ENCODE measurements at regions not wholly inside any gene's neighbourhood (a gene's known extent, or its start where the extent isn't known, plus 50 kb on each side); places are given as distances from the start of the nearest gene placed in this dataset.
"Not testable (repeated sequence)": the region's sequence is repeated elsewhere in the genome, so short reads cannot be mapped to it uniquely, and the experiment has no call there.

DNA sequence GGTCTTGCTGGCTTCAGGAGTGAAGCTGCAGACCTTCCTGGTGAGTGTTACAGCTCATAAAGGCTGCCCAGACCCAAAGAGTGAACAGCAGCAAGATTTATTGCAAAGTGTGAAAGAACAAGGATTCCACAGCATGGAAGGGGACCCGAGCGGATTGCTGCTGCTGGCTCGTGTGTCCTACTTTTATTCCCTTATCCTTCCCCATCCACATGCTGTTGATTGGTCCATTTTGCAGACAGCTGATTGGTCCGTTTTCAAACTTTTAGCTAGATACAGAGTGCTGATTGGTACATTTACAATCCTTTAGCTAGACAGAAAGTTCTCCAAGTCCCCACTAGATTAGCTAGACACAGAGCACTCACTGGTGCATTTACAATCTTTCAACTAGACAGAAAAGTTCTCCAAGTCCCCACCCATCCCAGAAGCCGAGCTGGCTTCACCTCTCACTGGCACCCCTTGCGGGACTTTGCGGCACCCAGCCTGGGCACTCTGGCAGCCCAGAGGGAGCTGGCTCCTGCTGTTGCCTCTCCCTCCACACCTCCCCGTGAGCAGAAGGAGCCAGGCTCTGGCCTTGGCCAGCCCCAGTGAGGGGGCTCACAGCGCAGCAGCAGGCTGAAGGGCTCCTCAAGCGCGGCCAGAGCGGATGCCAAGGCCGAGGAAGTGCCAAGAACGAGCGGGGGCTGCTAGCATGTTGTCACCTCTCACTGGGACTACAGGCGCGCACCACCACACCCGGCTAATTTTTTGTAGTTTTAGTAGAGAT lies 369.6 kb upstream of the POT1 start:
- DNase-seq (ENCODE audit: insufficient read length, low spot score) (no peak), FAIRE-seq (no peak)

DNA sequence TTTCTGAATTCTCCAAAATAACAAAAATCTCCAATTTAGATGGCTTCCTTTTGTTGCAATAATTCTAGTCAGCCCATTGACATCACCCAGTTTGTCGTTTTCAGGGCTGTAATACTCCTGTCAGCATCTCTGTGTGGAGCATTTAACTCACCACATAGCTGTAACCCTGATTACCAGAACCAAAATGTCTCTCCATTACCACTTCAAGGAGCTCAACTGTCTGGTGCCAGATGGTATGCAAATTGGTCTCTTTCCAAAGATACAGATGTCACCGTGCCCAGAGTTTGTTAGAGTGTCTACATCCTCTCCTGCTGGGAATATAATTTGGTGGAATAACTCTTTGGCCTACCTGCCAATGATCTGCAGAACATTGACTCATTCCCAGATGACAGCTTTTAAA lies 350.3 kb upstream of the POT1 start:
- FAIRE-seq (no peak), DNase-seq (ENCODE audit: insufficient read length, low spot score) (no peak)

- DNase-seq (ENCODE audit: insufficient read length, low spot score) (no peak), FAIRE-seq (no peak)
These were observed 348.7 kb upstream of the POT1 start for GRCh38 chr7:125278318-125278717.

DNA sequence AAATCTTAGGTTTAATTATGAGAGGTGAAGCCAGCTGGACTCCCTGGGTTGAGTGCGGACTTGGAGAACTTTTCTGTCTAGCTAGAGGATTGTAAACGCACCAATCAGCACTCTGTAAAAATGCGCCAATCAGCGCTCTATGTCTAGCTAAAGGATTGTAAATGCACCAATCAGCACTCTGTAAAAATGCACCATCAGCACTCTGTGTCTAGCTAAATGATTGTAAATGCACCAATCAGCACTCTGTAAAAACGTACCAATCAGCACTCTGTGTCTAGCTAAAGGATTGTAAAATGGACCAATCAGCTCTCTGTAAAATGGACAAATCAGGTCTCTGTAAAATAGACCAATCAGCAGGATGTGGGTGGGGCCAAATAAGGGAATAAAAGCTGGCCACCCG lies 345.1 kb upstream of the POT1 start:
- not testable (repeated sequence) for DNase-seq (ENCODE audit: insufficient read length, low spot score); FAIRE-seq

DNA sequence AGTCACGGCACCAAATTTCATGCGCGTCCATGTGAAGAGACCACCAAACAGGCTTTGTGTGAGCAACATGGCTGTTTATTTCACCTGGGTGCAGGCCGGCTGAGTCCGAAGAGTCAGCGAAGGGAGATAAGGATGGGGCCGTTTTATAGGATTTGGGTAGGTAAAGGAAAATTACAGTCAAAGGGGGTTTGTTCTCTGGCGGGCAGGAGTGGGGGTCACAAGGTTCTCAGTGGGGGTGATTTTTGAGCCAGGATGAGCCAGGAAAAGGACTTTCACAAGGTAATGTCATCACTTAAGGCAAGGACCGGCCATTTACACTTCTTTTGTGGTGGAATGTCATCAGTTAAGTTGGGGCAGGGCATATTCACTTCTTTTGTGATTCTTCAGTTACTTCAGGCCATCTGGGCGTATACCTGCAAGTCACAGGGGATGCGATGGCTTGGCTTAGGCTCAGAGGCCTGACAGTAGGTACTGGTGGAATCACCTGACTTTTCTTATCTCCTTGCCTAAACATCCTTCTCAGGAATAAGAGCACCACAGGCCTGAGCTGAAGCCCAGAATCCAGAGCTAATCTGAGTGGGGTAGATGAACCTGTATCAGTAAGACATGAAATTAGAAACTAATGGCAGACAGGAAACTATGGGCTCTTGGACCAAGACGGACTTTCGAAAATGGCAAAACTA lies 334.7 kb upstream of the POT1 start:
- not testable (repeated sequence) for DNase-seq (ENCODE audit: insufficient read length, low spot score)

GRCh38 chr7:125258876-125259417 lies 329.3 kb upstream of the POT1 start:
- not testable (repeated sequence) for DNase-seq (ENCODE audit: insufficient read length, low spot score); FAIRE-seq

More for the DNA sequence above, 334.7 kb upstream of the POT1 start:
- not testable (repeated sequence) for FAIRE-seq

DNA sequence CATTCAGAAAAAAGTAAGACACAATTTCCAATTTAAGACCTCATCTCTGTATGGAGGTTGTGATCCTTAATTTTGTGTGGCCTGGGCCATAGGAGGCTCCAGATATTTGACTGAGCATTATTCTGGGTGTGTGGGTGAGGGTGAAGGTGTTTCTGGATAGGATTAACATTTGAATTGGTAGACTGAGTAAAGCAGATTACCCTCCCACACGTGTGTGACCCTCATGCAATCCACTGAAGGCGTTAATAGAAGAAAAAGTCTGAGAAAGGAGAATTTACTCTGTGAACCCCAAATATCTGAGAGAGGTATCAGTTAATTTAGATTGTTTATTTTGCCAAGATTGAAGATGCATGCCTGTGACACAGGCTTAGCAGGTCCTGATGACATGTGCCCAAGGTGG lies 328.0 kb upstream of the POT1 start:
- FAIRE-seq (no peak), DNase-seq (ENCODE audit: insufficient read length, low spot score) (no peak)

- FAIRE-seq, result no peak
- no peak for DNase-seq (ENCODE audit: insufficient read length, low spot score)
These were observed 326.8 kb upstream of the POT1 start for GRCh38 chr7:125256446-125256845.

GRCh38 chr7:125255810-125256209 lies 326.2 kb upstream of the POT1 start:
- FAIRE-seq, result no peak
- no peak for DNase-seq (ENCODE audit: insufficient read length, low spot score)

DNA sequence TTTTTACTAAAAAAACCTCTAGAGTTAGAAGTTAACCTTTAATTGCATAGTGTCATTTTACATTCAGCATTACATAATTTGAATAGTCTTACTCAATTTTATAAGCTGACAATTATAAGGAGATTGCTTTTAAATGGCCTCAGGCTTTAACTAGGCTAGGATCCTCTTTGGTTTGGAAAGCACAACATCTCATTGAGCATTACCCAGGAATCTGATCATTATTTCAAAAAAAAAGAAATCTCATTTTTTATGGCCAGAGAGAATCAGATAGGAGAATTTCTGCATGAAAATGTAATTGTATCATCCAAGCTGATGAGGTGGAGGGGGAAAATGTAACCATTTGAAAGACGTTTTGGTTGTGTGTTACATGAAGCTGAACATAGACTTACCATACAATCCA lies 324.9 kb upstream of the POT1 start:
- FAIRE-seq, result no peak
- no peak for DNase-seq (ENCODE audit: insufficient read length, low spot score)

DNA sequence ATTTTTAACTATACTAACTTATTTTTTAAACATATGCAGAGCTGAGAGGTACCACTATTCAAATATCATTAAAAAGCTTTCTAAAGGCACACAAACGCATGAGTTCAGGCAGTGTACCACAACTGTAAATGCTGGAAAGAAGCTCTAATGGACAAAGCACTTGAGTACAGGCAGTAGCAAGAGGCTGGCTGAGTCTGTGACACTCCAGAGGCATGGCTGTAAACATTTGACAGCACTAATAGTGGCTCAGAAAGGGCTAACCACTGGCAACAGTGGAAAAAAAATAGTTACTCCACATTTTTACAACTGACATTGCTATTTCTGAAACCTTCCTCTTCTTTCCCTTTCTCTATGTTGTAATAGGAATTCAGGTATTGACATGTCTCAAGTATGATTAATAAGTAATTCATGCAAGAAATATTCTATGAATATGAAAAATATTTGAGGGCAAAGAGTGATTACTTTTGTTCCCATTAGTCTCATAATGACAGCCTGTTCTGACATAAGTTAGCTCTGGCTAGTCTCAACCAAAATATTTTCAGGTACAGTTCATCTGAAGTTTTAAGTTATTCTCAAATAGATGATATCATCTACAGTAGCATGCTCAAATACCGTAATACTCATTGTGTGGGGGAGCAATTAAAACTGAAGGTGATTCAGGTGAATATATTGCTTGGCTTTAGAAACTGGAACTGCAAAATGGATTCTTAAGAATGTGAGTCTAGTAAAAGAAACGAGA lies 324.0 kb upstream of the POT1 start:
- DNase-seq (ENCODE audit: insufficient read length, low spot score) (no peak), FAIRE-seq (no peak)

GRCh38 chr7:125247514-125248098 lies 318.0 kb upstream of the POT1 start:
- DNase-seq (ENCODE audit: insufficient read length, low spot score) (no peak), FAIRE-seq (no peak)

GRCh38 chr7:125246706-125247105 lies 317.1 kb upstream of the POT1 start:
- DNase-seq (ENCODE audit: insufficient read length, low spot score) (no peak), FAIRE-seq (no peak)

- no peak for FAIRE-seq
These were observed 311.9 kb upstream of the POT1 start for GRCh38 chr7:125241548-125241947.

DNA sequence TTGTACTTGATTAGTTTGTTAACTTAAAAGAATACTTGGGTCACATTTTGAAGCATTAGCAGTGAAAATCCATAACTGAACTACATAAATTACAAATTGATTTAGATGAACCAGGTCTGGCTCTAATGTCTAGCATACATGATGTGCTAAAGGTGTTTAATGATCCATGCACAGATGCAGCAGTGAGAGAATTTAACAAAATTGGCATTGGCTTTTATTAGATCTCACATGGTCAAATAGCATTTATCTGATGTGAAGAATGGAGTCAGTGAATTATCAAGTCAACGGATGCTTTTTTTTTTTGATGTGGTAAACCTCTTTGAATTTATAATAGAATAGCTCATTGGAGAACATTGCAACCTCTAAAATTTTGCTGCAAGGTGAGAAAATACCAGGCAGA lies 293.0 kb upstream of the POT1 start:
- DNase-seq (ENCODE audit: insufficient read length, low spot score) (no peak), FAIRE-seq (no peak)

More at GRCh38 chr7:125241548-125241947, 311.9 kb upstream of the POT1 start:
- DNase-seq (ENCODE audit: insufficient read length, low spot score), result no peak

DNA sequence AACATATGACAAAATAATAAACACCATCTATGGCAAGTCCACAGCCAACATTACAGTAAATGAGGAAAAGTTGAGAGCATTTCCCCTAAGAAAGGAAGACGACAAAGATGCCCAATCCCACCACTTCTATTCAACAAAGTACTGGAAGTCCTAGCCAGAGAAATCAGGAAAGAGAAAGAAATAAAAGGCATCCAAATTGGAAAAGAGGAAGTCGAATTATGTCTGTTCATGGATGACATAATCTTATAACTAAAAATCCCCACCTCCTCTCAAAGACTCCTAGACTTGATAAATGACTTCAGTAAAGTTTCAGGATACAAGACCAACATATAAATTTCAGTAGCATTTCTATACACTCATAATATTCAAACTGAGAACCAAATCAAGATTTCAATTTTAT lies 288.5 kb upstream of the POT1 start:
- no peak for DNase-seq (ENCODE audit: insufficient read length, low spot score)
- no peak for FAIRE-seq

DNA sequence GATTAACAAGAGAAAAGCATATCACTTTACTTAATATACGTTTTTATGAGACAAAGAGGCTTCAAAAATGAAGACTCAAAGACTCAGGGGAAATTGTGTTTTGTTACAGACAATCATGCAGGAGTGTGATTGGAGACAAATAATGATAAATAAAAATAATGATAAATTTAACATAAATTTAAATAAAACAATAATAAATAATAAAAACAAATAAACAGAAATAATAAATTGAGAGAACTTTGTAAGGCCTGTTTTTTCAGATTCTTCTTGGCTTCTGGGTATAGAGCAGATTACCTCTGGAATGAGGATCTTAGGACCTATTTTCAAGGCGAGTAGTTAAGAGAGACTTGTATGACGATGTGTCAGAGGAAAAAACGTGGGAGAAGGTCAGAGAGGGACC lies 271.4 kb upstream of the POT1 start:
- FAIRE-seq, result no peak

GRCh38 chr7:125197731-125198393 lies 268.2 kb upstream of the POT1 start:
- DNase-seq (ENCODE audit: insufficient read length, low spot score), result no peak
- no peak for FAIRE-seq

More for the DNA sequence above, 271.4 kb upstream of the POT1 start:
- DNase-seq (ENCODE audit: insufficient read length, low spot score), result no peak

GRCh38 chr7:125195156-125195555 lies 265.5 kb upstream of the POT1 start:
- no peak for DNase-seq (ENCODE audit: insufficient read length, low spot score)
- FAIRE-seq, result no peak

DNA sequence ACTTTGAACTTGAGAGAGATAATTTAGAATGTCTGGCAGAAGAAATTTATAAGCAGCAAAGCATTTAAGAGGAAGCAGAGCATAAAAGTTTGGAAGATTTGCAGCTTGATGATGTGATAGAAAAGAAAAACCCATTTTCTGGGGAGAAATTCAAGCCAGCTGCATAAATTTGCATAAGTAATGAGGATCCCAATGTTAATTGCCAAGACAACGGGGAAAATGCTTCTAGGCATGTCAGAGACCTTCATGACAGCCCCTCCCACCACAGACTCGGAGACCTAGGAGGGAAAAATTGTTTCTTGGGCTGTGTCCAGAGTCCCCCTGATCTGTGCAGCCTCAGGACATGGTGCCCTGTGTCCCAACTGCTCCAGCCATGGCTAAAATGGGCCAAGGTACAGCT lies 263.6 kb upstream of the POT1 start:
- DNase-seq (ENCODE audit: insufficient read length, low spot score), result no peak

More for the DNA sequence above, 263.6 kb upstream of the POT1 start:
- FAIRE-seq, result no peak

All from GM19239 (cell line).